Lower leg skin (tissue), 3 donors: ENCODE measurements at regions not wholly inside any gene's neighbourhood (a gene's known extent, or its start where the extent isn't known, plus 50 kb on each side); places are given as distances from the start of the nearest gene placed in this dataset.

Source experiments
- CTCF ChIP-seq, 3 donors: fragments of 450-650 bp; IDR thresholded peaks; one replicate each; pipeline ENCODE4 v1.5.1; 2016; ENCODE audit warnings: antibody characterized with exemption in 3 of 3, mild to moderate bottlenecking in 3 of 3, moderate library complexity in 2 of 3
- POLR2A ChIP-seq, 2 donors: fragments of 450-650 bp; IDR thresholded peaks; one replicate each; pipeline ENCODE4 v1.6.1; 2016 to 2017; ENCODE audit warnings: antibody characterized with exemption in 2 of 2, mild to moderate bottlenecking in 1 of 2, moderate library complexity in 1 of 2

- no peak for TF ChIP-seq CTCF (IDR thresholded peaks at IDR 0.05)
- TF ChIP-seq POLR2A (IDR thresholded peaks at IDR 0.05) = no peak
These were observed 87.2 kb upstream of the RALGPS2 start for GRCh38 chr1:178637841-178638240.
